ENCODE measurements at regions not wholly inside any gene's neighbourhood (a gene's known extent, or its start where the extent isn't known, plus 50 kb on each side); places are given as distances from the start of the nearest gene placed in this dataset.

GRCh38 chr20:51119914-51120313 lies 97.0 kb upstream of the KCNG1 start:
- no peak for DNase-seq (ENCODE audit: low read depth in 2 of 2)
- no peak overlapping the region for H3K4me3 ChIP-seq (replicated peaks in 1 of 2; ENCODE audit: low read depth in 2 of 2, low read length in 2 of 2)
- TF ChIP-seq CTCF (IDR thresholded peaks at IDR 0.05; ENCODE audit: low read depth, low read length) = no peak

GRCh38 chr20:51118985-51119527 lies 96.1 kb upstream of the KCNG1 start:
- DNase-seq (ENCODE audit: low read depth in 2 of 2) = no peak
- no peak for TF ChIP-seq CTCF (IDR thresholded peaks at IDR 0.05; ENCODE audit: low read depth, low read length)
- no peak overlapping the region for H3K4me3 ChIP-seq (replicated peaks in 1 of 2; ENCODE audit: low read depth in 2 of 2, low read length in 2 of 2)

- no peak for TF ChIP-seq CTCF (IDR thresholded peaks at IDR 0.05; ENCODE audit: low read depth, low read length)
- no peak for DNase-seq (ENCODE audit: low read depth in 2 of 2)
- no peak overlapping the region for H3K4me3 ChIP-seq (replicated peaks in 1 of 2; ENCODE audit: low read depth in 2 of 2, low read length in 2 of 2)
Observed at GRCh38 chr20:51118216-51118615, 95.3 kb upstream of the KCNG1 start.

- no peak for TF ChIP-seq CTCF (IDR thresholded peaks at IDR 0.05; ENCODE audit: low read depth, low read length)
- peak in 1 of 2 donors; percentile 39 for DNase-seq (ENCODE audit: low read depth in 2 of 2)
- H3K4me3 ChIP-seq (replicated peaks in 1 of 2; ENCODE audit: low read depth in 2 of 2, low read length in 2 of 2) = no peak overlapping the region
Observed at GRCh38 chr20:51116765-51117686, 94.1 kb upstream of the KCNG1 start.

- no peak for DNase-seq (ENCODE audit: low read depth in 2 of 2)
- no peak for TF ChIP-seq CTCF (IDR thresholded peaks at IDR 0.05; ENCODE audit: low read depth, low read length)
- no peak overlapping the region for H3K4me3 ChIP-seq (replicated peaks in 1 of 2; ENCODE audit: low read depth in 2 of 2, low read length in 2 of 2)
Observed at GRCh38 chr20:51111290-51111689, 88.4 kb upstream of the KCNG1 start.

GRCh38 chr20:51108638-51109363 lies 85.9 kb upstream of the KCNG1 start:
- no peak overlapping the region for H3K4me3 ChIP-seq (replicated peaks in 1 of 2; ENCODE audit: low read depth in 2 of 2, low read length in 2 of 2)
- no peak for DNase-seq (ENCODE audit: low read depth in 2 of 2)
- no peak for TF ChIP-seq CTCF (IDR thresholded peaks at IDR 0.05; ENCODE audit: low read depth, low read length)

Data from cardiac fibroblast (primary cell).